Epidermal melanocyte (primary cell): ENCODE measurements at regions not wholly inside any gene's neighbourhood (a gene's known extent, or its start where the extent isn't known, plus 50 kb on each side); places are given as distances from the start of the nearest gene placed in this dataset.
"Not testable (repeated sequence)": the region's sequence is repeated elsewhere in the genome, so short reads cannot be mapped to it uniquely, and the experiment has no call there.

Experiments used
- DNase-seq: peaks from one replicate; pipeline ENCODE4 v3.0.0; 2011; ENCODE audit warnings: low spot score; ENCODE audit not compliant: insufficient read length

DNA sequence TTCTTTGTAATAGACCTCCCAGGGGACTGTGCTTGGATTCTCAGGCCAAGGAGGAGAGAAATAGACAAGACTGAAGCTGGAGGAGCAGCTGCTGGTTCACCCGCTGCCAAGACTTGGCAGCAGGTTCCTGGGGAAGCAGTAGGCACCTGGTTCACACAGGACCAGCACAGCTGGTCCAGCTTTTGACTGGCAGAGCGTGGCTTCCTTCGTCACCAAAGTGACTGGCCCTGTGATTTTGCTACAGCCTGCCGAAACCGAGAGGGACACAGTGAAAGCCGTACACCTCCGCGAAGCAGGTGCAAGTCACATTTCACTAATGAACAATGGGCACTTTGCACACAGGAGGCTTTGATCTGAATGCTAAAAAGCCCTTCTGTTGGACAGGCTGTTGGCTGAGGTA lies 199.0 kb downstream of the RNF144B start:
- DNase-seq, result no peak

DNA sequence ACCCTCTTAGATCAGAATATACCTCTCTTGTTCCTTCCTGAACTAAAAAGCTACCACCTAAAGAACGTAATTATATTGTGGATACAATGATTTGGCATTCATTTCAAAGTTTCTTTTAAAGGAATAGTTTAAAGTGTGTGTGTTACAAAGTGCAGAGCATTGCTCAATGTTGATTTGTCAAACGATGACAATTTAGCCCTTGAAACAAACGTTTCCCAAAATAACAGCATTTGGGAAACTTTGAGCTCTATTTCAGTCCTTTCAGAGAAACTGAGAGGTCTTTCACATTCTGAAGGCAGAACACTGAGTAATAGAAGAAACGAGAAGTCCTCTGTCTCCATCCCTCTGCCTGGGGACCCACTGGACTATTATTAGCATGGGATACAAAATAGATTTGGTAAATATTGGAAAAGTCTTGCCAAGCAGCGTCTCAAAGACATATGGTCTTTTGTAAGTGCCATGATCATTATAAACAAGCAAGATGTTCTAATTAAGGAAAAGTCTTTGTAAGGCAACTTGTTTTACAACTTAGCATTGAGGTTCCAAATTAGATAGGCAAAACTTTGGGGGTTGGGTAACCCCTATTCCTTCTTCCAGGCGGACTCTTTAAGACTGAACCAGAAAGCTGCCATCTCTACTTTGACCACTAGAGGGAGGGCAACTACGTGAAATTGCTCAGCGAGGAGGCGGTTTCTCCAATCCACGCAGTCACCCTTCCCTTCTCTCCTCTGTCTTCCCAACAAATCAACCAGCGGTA lies 208.8 kb downstream of the RNF144B start:
- DNase-seq, result peak; percentile 47

DNA sequence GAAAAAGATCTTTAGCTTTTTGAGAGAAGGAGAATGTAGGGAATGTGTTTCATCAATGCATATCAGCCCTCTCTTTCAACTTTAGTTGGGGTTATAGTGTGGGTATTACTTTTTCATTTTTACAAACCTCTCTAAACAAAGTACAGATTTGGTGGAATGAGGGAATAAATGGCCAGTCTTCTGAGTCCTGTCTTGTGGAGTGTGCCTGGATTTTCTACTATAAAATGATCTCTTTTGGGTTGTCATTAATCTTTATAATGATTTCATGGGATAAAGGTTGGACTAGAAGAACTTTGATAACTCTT lies 209.3 kb downstream of the RNF144B start:
- DNase-seq, result no peak

DNA sequence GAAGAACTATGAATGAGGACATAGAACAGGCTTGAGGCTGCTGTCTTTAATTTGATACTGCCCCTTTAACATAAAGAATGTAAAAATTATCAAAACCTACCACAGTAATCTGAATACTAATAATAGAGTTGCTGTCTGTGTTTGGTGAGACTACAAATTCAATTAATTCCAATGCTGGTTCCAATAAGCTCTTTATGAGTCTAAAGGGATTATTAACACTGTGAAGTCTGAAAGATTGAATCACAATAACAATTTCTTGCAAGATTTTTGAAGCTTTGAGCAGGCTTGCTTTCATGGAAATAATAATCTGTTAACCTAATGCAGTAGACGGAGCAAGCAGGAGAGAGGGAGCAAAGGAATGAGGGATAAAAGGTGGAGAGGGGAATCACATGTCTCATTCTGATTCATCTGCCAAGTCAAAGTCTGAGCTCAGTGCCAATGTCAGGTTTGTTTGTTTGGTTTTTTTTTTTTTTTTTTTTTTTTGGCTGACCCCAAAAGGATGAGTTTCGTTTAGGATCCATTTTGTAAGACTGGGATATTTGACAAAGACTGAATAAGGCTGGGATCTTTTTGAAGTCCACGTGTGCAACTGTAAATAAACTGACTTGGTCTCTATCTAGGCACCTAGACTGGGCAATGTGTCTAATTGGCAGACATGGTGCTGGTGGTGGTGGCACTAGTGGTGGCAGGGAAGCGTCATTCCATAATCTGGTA lies 211.6 kb downstream of the RNF144B start:
- DNase-seq, result no peak

DNA sequence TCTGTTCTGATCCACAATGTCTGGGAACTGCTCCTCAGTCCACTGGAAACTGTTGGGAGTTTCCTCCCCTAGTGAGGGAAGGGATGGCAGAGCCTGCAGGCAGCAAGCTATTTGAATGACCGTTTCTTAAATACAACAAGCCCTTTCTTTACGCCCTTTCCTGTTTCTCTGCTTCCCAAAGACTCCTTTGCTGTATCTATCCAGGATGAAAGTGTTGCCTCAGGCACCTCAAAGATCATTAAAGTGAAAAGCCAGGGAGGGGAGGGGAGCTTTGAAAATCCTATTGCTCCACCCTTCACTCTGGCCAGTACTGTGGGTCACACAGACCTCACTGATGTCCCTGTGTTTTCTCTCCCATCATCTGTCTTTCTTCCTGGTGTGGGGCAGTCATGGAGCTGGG lies 213.1 kb downstream of the RNF144B start:
- peak; percentile 73 for DNase-seq

DNA sequence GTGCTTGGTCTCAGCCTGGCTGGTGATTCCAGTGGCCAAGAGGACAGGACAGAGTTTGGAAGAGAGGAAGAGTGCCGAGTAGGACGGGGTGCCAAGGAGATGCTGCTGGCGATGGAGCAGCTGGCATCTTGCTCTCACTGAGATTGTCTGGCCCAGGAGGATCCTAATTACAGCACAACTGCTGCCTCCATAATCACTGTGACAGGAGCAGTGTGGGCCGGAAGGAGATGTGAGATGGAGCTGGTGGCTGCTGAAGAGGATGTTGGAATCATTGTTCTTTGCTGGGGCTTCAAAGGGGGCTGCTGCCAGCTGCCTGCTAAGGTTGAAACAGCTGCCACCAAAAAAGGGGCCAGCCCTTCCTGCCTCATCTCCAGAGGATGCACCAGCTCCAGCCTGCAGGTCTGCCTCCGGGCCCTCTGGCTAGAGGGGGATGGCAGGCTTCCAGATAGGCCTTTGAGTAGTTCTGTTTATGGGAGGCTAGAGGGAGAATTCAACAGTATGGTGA lies 214.4 kb downstream of the RNF144B start:
- no peak for DNase-seq

DNA sequence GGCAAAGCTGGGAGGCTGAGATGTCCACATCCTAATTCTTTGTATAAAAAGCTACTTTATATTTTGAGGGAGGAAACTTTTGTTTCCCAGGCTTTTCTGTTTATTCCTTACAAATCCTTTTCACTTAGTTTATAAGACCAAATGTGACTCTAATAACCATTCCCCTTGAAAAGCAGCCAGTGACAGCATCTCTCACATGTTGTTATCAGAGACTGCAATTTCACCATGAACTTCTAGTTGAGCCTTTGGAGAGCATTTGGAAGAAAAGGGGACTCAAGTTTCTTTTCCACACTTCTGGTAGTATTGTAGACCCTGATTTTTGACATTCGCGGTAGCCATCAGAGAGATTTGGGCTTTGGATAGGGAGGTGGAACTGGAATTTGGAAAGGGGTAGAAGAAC lies 215.8 kb downstream of the RNF144B start:
- no peak for DNase-seq

DNA sequence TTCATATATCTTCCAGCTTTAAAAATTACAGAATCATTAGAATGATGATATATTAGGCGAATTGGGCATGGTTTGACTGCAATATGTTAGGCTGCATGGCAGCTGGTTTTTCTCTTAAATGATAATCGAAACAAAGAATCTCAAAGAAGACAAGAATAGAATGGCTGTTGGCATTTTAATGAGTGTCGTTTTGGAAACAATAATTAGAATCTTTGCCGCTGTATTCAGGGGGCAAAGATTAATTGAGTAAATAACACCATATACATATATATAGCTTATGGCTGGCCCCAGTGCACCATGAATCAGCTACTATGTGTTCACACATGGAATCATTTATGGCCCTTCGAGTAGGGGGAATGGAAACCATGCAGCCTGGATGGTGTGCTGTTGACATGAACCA lies 216.2 kb downstream of the RNF144B start:
- no peak for DNase-seq

DNA sequence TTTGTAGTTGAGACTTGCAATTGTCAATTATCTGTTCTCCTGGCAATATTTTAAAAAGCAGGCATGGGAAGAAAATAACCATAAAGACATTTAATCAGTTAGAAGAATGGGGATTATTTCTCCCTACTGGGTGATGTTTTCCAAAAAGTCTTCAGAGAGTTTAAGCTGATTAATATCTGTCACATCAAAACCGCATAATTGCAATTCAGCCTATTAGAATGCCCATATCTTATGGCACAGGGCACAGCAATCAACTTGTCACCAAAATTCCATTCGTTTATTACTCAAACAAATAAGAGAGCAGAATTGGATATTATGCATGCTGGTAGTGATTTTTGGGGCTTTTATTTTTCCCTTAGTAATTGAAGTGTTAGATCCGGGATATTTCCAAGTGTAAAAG lies 218.7 kb downstream of the RNF144B start:
- DNase-seq, result no peak

DNA sequence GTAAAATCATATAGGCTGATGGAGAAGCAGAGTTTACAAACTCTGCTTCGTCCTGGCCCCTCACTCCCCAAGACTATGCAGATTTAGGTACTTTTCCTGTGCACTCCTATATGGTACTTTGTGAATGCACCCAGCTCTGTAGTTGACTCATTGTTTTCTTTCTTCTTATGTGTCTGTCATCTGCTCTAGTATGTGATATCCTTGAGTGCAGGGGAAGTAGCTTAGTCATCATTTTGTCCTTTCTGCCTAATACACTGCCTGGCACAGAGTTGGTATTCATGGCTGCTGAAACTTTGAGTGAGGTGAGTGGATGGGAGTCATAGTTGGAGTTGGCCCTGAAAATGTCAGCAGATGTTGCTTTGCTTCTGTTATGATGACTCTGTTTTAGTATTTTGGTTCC lies 222.6 kb downstream of the RNF144B start:
- no peak for DNase-seq

DNA sequence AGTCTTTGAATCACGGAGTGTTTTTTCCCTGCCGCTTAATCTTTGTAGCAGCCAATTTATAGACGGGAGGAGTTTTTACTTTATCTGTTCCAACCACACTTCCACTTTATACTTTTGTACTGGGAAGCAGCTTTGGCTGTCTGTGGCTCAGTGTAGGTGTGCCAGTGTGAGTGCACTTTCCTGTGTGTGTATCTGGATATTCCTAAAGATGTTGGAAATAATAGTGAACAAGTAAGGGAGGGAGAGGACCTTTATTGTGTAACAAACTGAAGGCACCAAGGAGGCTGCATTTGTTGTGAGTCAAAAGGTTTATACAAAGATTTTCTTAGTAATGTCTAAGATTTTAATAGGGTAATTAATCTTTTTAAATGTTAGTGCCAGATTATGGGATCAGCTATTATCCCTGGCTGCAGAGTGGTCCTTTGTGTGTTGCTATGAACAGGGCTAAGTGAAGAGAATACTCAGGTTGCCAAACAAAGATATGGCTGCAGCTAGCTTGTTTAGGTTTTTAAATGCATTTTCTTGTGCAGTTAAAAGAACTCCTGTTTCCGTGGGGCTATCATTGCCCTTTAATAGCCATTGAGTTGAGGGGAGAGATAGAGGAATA lies 226.3 kb downstream of the RNF144B start:
- no peak for DNase-seq

DNA sequence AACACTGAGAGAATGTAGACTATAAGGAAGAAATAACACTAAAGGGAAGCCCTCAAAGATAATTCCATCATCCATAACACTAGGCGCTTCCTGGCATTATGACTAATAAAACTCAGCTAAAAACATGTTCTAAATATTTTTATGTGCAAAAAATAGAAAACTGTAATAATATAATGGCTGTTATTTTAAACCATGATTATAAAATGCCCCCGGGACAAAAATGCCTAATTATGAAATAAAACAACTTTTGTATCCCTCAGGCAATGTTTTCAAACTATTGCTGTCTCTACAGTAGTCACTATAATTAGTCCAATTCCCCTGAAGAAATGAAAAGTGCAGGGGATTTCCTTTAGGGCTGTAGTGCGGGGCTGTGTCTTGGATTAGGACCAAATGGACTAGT lies 242.4 kb downstream of the RNF144B start:
- no peak for DNase-seq

DNA sequence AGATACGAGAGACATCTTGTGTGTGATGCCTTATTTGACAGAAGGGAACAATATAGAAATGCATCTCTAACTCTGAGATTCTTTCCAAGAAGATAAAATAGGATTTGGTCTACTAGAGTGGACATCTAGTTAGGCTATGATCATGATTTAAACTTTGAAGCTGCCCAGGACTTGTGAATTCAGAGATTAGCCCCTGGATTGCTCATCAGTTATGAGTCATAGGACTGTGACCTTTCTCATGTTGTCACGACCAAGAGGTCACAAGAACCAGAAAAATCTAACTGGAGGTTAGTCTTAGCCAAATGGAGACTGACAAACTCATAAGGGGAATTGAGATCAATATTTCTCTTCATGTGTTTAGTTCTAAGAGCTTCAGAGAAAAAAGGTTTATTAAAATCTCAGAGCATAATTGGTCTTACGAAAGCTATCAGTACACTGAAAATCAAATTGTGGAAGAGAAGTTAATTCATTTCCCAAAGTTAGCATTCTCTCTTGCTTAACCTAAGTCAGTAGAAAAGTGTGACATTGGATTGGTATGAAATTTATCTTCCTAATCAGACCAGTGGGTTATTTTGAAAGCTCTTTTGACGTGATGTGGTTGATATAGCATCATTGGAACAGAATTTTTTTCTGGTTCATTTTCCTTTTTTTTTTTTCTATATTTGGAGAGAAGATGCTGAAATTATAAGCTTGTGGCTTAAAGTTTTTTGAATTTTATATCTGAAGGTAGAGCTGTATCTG lies 245.7 kb downstream of the RNF144B start:
- no peak for DNase-seq

DNA sequence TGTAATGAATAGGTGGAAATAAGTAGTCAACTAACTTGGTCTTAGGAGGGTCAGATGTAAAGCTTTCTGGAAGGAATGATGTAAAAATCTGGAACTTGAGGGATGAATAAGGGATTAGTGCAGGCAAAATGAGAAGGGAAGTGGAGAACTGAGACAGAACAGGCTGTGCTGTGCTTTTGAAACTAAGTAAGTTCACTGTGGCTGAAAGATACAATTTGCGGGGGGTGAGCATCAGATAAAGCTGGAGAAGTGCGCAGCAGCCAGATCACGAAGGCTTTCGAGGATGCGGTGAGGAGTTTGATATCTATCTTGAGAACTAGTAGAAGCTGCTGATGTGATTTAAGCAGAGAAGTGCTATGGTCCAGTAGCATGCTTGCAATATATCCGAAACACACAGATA lies 247.8 kb downstream of the RNF144B start:
- DNase-seq, result no peak

DNA sequence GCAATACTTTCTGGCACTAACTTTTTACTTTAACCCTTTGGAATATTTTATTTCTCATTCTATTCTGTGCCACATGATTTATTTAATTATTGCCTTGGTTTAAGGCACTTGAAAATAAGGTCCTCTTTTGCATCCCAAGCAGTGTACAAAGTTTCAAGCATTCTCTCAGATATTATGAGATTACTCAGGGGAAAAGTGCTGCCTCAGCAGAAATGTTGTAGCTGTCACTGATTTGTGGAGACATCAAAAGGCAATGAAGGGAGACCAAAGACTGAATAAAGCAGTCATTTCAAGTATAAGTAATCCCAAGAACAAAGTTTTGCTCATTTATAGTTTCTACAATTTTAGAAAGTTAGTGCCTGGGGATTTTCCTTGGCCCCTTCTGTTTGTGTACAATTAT lies 253.0 kb downstream of the RNF144B start:
- no peak for DNase-seq

DNA sequence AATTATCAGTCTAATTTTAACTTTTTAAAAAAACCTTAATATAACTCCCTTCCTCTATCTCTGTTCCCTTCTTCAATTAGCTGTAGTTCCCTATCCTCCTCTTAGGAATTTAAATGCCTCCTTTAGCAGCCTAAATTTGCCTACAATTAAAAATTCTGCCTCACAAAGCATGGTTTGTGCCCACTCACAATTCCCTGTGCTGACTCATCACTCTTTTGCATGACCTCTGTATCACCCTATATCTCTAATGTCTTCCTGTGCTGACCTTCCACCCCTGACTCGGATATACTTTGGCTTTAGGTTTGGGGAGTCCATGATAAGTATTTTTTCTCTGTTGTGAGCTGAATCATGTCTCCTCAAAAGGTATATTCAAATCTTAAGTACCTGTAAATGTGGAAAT lies 253.6 kb downstream of the RNF144B start:
- no peak for DNase-seq

DNA sequence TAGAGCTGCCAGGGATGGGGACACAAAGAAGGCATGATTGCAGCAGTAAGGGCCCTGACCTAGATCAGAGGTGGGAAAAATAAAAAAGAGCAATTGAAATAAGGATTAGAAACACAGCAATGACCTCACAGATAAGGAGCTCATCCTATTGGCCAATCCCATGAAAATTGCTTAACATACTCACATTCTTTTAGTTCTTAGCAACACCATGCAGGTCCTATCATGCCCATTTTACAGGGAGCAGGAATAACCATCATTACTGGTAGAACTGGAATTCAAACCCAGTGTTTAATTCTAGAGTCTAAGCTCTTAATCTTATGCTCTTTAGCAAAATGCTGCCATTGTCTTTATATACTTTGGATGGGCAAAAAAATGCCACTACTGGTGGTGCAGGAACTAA lies 267.7 kb downstream of the RNF144B start:
- DNase-seq, result no peak

DNA sequence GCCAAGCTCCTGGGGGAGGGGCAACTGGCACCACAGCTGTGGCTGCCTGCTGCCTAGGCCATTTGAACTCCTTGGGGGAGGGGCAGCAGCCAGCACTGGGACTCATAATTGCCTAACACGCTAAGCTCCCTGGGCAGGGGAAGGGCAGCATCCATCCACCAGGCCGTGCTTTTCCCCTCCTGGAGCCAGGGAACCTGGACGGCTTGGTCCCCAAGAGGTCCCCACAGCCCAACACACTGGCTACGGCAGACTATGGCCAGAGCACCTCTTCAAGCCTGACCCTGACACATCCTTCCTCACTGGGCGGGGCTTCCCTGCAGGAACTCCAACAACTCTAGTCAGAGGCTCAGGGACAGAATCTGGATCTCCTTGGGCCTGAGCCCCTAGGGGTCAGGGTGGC lies 269.4 kb downstream of the RNF144B start:
- DNase-seq, result no peak

DNA sequence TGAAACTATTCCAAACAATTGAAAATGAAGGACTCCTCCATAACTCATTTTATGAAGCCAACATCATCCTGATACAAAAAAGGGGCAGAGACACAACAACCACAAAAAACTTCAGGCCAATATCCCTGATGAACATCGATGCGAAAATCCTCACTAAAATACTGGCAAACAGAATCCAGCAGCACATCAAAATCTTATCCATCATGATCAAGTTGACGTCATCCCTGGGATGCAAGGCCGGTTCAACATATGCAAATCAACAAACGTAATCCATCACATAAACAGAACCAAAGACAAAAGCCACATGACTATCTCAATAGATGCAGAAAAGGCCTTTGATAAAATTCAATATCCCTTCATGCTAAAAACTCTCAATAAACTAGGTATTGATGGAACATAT lies 272.8 kb downstream of the RNF144B start:
- DNase-seq, result not testable (repeated sequence)

DNA sequence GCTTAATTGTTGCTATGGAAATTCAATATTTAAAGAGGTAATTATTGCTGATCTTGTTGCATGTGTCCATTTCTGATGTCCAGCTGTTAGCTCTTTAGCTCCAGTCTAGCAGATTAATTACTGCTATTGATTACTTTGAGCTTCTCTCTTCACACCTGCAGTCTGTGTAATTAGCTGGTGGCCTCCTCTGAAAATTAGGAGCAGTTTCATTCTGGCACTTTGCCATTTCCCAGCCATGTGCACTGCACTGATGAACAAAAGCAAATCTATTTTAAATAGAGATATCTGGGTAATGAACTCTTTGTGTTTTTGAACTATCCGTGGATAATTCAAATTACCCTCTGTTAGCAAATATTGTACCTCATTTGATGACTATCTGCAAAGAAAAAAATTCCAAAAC lies 275.9 kb downstream of the RNF144B start:
- no peak for DNase-seq

DNA sequence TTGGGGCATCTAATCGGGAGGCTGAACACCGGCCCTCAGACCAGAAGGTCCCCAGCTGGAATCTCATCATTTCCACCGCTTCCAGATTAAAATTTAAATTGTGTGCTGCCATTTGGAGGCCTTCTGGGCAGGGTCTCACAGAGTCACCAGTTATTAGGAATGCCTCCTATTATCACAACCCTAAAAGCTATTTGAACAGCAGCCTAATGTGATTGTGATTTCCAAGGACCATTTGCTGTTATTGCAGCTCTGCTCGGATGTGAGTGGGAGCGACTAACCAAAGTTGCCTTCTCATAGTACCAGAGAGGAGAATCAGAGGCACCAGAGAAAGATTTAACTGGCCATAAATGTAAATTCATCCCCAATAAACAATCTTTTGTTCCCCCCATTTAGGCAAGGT lies 277.3 kb downstream of the RNF144B start:
- DNase-seq, result no peak

DNA sequence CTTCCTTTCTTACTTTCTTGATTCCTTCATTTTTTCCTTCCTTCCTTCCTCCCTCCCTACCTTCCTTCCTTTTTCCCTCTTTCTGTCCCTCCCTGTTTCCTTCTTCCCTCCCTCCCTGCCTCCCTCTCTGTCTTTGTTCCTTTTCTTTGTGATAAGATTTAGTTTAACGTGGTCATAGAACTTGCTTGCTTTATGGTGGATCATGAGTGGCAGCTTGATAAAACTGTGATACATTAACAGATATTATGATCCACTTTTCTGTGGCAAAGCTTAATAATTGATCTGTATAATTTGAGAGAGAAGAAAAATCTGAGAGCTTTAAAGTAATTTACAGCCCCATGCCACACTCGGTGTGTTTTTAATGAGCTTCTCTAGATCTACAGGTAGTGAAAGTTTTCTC lies 280.5 kb downstream of the RNF144B start:
- DNase-seq, result no peak
